COLO829 (cell line): ENCODE measurements at regions not wholly inside any gene's neighbourhood (a gene's known extent, or its start where the extent isn't known, plus 50 kb on each side); places are given as distances from the start of the nearest gene placed in this dataset.

Source experiments
- DNase-seq: peaks from one replicate; pipeline ENCODE4 v3.0.0; 2012; ENCODE audit warnings: low spot score

DNA sequence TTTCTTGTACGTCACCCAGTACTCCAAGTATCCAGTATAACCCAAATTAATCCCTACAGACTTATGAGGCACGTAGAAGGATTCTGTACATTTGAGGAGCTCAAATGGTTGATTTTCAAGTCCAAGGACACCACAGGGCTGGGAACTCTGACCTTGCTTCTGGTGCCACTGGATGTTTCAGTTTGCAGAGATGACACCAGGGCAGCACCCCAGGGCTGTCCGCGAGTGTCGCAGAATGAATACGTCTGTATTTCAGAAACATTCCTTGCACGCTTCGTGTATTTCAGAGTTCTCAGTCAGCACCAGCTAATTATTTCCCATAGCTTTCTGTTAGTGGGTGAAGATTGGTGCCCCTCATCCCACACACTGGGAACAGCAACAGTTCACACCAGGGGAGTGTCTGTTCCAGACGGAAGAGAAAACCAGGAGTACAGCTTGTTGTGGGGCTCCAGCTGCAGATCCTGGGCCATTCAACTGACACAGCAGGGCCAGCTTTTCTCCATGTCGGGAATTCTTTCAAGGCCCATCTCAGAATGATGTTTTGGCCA, 159.2 kb downstream of the RHOU start:
- no peak for DNase-seq

DNA sequence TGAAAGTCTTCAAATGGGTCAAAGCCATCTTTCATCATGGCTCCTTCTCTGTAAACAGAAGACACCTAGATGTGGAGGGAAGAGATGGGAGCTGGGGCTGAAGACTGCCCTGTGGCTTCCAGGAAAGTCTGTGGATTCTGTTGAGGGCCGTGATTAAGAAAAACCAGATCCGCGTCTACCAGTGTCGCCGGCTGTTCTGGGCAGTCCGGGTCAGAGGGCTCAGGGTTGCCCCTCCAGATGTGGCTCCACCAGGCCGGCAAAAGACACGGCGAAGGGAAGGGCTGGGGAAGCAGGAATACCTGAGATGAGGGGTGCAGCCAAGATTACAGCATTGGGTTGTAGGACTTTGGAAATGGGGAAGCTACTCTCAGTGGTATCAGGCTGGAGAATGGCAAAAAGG, 162.6 kb downstream of the RHOU start:
- no peak for DNase-seq

DNA sequence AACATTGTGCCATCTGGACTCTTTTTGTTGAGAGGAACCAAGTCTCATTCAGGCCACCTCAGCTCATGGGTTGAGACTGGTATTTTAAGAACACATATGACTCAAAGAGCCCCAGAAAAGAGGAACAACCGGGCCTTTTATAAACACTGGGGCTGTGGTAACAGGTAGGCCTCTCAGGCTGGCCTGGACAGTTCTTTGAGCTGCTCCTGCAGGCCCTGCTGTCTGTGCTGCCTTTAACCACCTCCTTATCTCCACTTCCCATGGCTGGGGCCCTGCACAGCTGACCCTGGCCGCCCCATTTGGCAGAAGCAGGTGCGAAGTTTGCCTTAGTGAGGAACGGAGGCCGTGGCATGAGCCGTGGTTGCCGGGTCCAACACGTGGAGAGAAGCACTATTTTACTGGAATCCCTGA, 163.3 kb downstream of the RHOU start:
- DNase-seq: no peak

DNA sequence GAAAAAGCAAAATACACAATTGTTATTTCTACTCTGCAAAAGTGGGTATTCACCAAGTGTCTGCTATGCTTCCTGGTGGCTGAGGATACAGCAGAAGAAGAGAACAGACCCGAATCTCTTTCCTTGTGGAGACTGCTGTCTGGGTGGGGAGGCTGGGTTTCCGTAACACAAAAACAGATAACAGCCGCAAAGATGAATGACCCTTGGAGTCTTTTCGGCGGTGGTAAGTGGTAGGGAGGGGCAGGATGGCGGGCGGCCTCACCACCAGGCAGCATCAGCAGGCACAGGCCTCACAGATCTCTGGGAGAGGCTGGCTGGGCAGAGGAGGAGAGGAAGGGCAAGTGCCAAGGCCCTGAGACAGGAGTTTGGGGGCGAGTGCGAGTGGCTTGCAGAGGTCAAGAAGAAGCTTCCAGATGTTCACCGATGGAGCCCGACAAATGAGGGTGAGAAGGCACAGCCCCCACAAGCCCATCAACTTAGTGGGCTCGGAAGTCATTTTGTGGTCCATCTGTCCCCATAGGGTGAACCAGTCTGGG, 164.2 kb downstream of the RHOU start:
- DNase-seq: no peak

DNA sequence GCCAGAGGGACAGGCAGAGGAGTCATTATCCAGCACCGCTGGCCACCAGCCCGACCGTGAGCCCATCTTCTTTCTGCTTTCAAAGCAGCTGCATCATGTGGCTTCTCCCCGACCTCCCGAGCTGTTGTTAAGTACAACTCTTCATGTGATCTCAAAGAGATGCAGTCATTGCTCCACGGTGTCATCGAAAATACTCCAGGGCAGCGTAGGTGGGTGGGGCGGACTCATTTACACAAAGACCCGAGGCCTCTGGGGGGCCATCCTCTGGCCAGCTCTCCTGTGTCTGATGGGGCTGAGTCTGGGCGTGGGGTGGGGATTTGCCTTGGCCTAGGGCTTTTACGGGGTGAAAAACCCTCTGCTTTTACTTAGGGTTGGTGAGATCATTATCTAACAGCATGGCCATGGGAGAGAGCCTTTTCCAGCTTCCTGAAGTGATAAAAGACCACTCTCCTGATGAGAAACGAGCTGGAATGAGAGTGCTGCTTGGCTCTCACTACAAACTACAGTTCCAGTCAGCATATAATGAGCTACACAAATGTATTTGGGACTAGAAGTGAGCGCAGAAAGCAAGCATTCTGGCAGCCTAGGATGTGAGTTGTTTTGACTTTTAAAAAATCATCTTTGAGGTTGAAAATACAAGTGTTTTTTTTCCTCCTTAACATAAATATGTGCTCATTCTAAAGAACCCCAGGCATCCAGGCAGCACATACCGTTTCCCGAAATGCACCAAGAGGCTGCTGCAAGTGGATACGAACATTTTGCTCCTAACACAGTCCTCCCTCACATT, 165.0 kb downstream of the RHOU start:
- DNase-seq: no peak

DNA sequence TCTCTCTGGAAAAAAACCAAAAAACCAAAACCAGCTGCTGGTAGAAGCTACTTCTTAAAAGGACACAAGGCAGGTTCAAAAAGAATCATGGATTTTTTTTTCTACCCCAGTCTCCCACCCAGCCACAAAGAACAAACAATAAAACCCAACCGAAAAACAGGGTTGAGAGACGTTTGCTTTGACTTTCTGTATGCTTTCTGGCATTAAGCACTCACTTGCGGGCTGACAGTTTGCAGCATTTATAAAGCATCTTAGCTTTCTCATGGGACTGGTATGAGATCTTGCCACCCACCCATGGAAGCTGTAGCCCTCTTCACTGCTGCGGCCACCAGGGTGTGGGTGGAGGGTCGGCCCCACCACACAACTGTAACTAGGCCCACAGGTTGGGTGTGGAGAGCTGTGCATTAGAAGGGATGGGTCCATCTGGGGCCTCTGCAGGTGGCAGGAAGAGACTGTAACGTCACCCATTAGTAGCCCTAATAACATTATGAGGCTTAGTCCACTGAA, 165.7 kb downstream of the RHOU start:
- DNase-seq: no peak

DNA sequence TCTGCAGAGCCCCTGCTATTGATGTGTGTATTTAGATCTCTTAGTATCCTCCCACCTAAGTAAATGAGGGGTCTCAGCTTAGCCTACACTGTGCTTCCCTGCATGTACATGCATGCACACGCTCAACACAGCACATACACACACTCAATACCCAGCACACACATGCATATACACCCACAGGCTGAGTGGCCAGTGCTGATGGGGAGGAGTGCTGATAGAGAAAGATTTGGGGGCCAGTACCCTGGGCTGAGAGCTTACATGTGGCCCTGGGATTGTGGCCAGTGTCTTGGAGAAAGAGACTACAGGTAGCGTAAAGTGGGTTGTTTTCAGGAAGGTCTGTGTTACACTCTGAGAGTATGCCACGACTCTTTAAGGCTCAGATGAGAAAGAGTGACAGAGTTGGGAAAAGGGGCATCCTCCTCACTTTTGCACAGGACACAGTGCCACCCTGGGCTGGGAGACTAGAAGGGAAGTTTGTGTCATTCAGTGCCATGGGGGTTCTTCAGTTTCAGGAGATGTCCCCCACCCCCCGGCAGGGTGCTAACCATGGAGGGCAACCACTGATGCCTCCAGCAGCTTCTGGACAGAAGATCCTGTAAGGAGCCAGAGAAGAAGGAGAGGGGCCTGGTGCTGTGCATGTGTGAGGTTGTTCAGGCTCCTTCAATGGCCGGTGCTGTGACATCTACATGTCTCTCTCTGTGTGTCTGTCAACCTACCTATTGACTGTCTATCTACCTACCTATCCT, 166.8 kb downstream of the RHOU start:
- no peak for DNase-seq

DNA sequence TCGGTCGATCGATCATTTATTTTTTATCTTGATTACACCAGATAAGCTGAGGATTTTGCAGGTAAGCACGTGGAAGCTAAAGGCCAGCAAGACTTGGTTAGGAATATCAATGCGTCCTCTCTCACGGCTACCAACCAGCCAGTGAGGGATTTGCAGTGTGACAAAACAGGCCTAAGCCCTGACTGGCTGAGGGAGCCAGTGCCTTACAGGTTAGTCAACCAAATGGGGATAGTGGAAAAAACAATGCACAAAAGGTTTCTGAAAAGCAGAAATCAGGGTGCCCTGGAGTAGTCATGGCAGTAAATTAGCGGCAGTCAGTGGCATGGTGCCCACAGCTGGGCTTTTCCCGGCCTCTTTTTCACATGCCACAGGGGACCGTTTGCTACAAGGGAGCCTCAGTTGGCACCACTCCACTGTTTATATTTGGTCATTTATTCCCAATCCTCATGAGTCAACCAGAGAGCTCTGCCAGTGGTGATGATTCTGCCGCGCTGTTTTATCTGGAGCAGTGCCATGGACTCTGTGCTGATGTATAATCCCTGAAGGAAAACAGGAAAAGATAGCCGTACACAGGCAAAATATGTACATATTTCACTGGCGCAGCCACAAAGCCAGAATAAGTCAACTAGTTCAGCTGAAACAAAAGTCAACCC, 167.6 kb downstream of the RHOU start:
- peak; percentile 89 for DNase-seq

DNA sequence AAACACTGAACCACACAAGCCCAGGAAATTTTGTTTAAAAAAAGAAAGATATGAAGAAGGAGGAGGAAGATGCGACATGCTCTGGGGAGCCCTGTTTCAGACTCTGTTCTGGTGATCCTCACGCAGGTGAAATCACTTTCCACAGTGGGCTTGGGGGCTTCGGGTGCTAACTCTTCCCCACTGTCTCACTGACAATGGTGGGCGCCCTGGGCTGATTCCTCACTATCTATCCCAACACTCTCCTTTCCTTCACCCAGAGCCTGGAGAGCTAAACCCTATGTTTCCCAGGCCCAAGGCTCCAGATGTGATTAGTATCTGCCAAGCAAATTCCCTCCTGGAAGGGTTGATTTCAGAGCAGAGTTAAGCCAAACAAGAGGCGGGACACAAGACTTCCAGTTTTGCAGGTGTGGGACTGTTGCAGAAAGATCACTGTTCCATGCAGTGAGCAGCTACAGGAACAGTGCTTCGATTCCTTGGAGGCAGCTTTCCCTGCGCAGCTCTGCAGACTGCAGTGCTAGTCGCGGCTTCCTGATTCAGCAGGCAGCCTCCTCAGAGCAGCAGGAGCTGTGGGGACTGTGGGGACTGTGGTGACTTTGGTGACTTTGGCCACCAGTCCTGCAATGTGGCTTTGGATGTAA, 168.3 kb downstream of the RHOU start:
- DNase-seq: no peak

DNA sequence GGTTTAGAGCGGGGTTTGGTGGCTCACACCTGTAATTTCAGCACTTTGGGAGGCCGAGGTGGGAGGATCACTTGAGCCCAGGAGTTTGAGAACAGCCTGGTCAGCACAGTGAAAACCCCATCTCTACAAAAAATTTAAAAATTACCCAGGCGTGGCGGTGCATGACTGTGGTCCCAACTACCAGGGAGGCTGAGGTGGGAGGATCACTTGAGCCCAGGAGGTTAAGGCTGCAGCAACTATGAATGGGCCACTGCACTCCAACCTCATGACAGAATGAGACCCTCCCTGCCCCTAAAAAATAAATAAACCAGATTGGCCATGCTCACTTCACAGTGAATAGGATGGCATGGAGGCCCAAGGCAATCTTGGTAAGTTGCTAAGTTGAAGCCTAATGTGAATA, 168.9 kb downstream of the RHOU start:
- no peak for DNase-seq

DNA sequence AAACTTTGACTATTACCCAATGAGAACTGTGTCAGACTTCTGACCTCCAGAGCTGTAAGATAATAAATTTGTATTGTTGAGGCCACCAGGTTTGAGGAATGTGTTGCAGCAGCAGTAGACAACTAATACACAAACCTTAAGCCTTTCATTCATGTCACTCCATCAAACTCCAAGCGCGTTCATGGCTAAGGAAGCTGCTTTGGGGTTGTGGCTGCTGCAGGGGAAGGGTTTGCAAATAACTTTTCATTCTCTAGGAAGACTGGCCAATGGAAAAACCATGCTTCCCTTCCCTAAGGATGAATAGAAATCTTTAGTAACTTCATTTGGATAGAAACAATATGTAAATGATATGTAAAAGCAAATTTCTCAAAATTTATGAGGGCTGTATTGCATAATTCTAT, 170.4 kb downstream of the RHOU start:
- no peak for DNase-seq

DNA sequence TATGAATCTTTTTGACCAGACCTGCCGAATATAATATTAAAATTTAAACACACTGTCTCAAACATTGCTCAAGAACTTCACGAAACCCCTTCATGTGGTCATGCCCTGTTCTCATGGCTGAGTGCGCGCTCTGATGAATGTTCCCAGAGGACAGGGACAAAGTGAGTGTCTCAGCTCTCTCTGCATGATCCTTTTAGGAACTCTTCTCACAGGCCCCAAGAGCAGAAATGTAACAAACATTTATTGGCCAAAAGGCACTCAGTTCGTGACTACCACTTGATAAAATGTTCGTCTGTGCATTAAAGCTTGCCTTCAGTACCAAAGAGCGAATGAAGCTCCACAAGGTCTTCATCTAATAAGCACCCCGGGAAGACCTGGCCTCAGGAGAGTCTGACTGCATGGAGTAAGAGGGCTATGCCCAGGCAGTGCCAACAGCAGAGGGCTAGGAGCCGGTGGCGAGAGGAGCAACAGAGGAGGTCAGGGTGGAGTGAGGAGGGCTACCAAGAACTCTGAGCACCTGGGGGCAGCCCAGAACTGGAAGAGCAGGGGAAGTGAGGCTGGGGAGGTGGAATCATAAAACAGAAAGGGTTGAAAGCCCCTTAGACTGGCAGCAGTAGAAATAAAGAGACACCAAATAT, 171.1 kb downstream of the RHOU start:
- no peak for DNase-seq

DNA sequence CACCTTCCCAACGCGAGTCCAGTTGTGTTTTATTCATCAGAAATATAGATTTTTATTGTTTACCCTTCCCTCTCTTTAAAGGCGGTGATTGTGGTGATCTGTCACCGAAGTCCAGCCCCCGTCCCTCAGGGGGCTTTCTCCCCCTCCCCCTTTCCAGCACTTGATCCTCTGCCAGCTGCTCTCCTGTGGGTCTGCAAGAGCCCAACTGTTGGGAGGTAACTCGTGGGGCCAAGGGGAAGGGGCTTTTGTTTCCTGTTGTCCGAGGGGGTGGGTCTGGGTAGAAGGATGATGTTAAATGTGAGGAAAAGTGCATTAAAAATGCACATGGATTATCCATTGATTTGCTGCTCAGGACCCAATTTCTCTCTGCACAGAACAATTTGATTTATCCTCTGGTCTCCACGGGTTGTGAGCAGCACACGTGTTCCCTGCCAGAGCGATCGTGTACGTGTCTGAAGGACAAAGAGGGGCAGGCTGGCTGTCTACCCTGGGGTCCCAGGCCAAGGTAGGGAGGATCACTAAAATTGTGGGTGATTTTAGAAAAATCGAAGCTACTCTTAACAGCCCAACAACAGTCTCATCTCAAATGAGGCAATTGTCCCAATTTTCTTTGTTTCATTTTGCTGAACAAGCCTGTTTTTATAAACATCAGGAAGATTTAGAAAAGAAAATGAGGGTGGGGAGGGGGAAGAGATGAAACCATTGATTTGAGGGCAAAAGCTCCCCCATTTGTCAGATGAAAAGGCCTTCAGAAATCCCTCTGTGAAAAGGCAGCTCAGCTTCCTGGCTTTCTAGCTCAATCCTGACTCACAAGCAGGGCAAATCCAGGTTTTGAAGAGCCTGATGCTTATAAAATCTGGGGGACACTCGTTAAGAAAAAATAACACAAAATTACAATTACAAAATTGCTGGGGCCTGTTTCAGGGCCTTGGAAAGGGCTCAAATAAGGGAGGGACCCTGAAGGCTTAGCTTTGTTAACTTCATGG, 176.2 kb downstream of the RHOU start:
- DNase-seq: no peak

DNA sequence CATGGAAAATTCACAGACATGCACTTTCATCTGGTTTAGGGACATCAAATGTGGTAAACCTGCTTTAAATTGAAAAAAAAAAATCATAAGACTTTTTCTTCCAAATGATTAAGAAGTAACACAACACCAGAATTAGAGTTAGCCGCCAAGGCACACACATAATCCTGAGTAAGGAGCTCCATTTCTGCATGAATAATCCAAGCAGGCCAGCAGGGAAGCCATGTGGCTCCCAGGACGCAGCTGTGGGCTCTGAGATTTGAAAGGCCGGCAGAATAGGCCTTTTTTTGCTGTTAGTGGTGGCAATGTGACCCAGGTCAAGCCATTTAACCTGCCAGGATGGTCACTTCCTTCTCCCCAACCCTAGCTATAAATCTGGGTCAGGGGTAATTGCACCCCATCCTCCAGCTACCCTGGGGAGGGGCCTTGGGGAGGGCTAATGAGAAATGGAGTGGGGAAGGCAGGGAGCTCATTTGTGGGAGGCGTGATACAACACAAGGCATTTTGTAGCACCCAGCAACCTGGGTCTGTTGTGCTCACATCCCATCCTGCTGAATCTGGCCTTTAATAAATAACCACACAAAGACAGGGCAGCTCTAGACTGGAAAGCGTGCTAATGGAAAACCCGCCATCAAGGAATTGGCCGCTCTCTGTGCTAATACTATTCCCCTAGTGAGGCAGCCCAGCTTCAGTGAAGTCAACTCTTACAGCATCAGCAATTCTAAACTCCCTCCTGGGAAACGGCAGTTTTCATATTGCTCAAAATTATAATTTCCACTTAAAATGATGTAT, 178.5 kb downstream of the RHOU start:
- no peak for DNase-seq

DNA sequence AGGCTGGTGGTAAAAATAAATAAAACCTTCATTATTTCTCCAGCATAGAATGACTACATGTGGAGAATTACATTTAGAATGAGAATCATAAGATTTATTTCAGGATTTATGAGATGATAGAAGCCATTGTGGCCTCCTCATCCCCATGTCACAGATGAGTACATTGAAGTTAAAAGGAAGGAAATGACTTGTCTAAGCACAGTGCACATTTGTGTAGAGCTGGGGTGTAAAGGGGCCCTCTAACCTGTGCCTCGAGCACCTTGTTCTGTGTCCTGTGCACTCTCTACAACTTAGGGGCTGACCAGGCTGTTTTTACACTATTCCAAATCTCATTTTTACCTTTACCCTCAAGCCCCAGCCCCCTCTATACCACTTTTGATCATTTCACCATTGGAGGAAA, 179.4 kb downstream of the RHOU start:
- DNase-seq: no peak

DNA sequence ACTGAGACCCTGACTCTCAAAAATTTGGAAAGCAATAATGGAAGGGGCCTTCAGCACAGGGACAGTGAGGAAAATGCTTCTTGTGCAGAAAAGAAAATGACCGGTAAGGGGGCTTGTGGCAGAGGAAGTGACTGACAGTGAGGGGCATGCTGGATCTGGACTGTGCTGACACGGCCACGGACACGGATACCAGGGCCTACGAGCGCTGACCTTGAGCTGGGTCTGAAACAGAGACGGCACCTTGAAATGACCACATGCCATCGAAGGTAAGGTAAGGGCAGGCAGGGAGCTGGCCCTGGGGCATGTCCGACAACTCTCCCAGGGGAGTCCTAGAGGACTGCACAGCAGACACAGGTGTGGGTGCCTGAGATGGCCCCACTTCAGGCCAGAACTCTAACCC, 182.1 kb downstream of the RHOU start:
- no peak for DNase-seq

DNA sequence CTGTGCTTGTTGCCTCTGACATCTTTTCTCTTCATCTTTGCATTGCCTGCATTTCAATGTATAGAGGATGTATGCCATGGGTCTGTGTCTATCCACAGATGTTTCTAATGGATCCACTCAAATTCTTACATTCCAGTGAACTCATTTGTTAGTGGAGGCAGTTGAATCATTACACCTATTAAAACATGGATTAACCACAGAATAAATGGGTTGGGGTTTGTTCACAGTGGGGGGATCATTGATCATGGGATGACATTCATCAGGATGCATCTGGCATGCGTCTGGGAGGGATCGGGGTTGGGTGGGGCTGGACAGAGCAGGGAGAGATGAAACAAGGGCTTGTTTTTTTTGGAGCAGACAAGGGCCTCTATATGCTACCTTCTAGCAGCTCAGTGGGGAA, 182.5 kb downstream of the RHOU start:
- no peak for DNase-seq

DNA sequence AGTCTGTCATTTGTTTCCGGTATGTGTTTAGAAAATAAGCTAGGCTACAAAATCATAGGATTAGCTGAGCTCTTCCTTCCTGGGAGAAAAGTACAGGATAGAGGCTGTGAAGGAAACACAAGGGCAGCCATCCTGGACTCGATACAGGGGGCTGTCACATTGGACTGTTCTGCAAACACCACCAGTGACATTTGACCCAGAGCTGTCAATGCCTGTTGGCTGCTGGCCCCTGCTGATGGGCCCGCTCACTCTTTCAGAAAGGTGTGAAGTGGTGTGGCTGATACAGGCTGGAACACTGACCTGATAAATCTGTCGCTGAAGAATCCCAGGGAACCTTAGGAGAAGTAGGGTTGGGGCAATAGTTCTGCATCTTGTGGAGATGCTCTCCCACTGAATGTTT, 183.1 kb downstream of the RHOU start:
- no peak for DNase-seq

DNA sequence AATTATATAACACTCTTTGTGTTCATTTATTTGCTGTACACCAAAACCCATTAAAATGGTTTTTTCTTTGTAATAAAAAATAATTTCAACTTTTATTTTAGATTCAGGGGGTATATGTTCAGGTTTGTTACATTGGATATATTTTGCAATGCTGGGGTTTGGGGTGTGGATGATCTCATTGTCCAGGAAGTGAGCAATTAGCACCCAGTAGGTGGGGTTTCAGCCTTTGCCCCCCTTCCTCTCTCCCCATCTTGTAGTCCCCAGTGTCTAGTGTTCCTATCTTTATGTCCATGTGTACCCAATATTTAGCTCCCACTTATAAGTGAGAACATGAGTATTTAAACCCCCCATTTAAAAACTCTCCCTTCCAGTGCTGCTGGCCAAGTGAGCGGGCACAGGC, 184.6 kb downstream of the RHOU start:
- no peak for DNase-seq
